NCI-H82 treated with DMSO at 0.1 percent for 48 hours (cell line): ENCODE measurements at regions not wholly inside any gene's neighbourhood (a gene's known extent, or its start where the extent isn't known, plus 50 kb on each side); places are given as distances from the start of the nearest gene placed in this dataset.

ENCODE experiments used
- DNase-seq: peaks from one replicate; lab custom pipeline; 2025; ENCODE audit not compliant: unreplicated experiment; lab: John Stamatoyannopoulos, UW

DNA sequence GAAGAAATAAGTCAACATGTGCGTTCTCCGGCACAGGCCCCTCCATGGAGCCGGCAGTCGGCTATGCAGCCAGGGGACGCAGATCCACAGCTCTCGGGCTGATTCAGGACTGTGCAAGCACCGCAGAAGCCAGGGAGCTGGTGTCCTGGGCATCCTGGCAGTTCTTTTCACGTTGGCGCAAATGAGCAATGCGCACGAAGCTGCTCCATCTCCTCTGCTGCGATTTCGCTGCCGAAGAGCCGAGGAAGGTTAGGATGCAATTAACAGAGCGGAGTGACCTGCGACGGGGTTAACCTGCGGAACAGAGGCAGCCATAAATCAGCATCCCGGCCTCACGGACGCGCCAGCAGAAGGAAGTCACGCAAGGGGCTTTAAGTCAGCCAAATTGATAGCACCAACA, 107.1 kb upstream of the POU3F3 start:
- no peak for DNase-seq

DNA sequence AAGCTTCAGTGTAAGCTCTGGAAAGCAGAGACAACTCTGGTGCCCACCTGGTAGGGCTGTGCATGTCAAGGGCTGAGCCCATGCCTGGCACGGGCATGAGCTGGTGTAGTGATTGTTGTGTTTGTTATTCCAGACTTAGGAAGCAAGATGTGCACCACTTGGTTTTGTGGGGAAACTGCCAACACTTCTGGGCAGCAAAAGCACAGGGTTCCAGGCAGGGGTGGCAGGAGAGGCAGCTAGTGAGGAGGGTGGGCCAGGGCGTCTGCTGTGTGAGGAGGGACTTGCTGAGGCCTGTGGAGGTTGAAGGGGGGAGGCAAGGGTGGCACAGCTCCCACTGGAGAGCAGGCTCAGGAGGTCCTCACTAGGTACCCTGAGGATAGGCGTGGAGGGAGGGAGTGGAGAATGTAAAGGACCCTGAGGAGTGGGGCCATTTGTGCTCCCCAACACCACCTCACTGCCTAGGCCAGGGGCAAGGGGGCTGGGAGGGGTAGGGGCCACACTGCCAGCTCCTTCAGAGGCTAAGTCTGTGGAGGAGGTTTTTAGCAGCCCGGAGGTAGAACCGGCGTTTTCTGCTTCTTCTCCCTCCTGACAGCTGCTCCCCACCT, 104.0 kb upstream of the POU3F3 start:
- no peak for DNase-seq

DNA sequence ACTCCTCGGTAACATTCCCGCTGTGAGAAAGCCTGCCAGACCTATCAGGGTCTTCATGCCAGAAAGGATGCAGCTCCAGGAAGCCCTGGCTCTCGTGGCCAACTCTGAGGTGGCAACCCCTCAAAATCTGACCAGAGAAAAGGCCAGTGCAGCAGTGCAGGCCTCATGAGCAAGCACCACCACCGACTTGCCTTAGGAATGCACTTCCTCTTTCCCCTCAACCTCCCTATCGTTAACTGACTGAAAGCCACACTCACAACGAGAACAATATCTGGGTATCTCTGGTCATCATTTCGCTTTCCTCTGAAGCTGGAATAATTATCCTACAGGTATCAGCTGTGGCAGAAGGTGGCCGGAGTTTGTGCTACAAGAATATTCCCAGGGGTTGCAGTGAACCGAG, 101.4 kb upstream of the POU3F3 start:
- DNase-seq = no peak

DNA sequence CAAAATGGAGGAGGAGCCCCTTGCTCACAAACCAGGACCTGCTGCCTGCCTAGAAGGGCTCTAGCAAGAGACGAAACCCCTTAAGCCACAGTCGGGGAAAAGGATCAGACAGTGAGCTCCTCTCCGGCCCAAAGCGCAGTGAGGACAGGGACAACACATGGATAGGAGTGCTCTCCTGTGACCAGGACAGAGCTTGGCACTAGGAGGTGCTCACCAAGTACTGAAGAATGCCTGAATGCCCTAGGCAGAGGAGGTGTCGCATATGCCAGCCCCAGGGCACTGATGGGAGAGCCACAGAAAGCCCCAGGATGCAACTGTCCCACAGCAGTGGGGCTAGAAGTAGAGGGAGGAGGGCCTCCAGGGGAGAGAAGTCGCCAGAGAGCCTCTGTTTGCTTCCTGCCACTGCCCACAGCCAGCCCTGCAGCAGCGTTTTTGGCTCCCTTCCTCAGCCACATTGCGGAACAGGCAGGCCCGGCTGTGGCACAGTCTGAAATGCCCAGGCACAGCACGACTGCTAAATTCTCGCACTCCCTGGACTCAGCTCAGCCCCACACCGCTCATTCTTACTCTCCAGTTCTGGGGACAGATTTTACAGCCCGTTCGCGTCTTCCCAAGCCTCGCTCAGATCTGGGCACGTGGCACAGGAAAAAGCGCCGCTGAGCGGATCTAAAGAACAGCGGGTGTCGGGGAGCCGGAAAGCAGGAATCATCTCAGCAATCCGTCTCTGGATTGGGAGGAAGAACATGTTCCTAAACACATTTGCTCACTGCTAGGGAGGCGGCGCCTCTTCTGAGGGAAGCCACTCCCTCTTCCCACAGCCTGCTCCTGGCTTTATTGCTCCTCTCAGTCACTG, 98.7 kb upstream of the POU3F3 start:
- DNase-seq = no peak

DNA sequence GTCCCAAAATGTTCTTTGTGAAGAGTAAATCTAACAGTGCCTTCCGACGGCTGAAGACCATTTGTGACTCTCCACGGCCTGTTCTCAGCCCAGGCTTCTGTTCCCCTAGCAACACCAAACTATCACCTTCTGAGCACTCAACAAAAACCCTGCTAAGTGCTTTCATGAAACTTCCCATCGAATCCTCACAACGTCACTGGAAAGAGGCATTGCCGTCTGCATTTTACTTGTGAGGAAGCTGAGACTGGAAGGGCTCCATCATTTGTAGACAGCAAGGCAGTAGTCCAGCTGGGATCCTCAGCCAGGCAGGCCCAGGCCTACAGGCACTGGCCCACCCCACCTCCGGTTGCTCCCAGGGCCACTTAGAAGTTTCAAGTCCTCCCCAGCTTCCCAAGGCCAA, 97.8 kb upstream of the POU3F3 start:
- no peak for DNase-seq

DNA sequence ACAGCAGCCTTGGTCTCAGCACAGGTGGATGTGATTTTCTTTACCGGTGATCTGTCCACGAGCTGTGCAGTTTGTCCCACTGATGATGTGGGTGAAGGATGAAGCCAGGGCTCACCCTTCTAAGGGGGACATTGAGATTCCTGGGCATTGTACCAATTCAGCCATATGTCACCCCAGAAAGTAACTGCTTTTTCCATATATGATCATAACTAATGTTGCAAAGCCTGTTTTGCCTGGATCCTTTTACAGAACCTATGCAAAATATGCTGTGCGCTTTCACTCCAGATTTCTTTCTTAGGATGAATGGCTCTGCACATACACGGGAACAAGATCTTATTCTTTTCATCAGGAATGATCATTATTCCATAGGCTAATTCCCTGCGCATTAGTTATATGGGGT, 96.9 kb upstream of the POU3F3 start:
- DNase-seq = no peak

DNA sequence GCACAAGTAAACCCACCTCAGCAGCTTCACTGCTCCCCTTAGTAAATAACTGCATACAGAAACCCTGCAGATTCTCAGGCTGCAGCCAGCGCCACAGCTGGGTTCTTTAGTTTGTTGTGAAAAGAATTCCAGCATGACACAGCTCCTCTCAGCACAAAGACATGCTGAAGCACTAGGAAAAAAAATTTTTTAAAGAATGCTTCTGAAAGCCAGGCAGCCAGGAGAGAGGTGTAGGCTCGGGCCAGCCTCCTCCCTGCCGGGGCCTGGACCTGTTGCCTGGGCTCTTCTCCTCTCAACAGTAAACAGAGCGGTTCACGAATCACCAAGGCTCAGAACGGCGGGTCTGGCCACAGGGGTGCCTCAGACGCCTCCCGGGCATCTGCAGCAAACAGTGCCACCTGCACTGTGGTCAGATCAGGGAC, 95.7 kb upstream of the POU3F3 start:
- DNase-seq = no peak

DNA sequence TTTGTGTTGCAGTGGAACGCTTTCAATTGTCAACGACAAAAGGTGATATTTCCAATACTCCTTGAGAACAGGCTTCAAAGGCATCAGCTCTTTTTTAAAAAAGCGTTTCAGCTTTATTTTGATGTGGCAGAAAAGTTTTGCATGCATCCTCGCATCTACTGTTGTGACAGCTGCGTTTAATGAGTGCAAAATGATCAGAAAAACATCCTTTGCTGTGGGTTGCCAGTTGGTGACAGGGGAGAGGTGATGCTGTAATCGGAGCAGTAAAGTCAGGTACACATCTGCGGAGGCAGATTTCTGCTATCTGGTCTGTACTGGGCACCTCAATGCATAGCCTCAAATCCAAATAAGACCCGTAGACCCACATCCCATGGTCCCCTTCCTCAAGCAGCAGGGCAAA, 91.9 kb upstream of the POU3F3 start:
- no peak for DNase-seq

DNA sequence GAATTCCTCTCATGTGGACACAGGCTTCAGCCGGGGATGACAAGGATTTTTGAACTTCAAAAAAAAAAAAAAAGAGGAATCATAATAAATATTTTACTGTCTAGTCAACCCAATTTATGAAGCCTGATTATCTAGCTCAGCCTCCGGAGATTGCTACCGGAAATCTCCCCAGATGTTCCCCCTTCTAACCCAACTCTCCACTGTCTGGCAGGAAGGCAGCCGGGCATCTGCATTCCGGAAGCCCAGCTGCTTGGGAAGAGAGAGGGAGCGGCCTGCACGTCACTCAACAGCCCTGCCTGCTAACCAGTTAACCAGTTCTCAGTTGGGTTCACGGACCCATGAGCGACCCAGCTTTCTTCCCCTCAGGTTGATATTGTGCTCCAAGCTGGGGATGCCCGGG, 87.2 kb upstream of the POU3F3 start:
- DNase-seq = no peak

DNA sequence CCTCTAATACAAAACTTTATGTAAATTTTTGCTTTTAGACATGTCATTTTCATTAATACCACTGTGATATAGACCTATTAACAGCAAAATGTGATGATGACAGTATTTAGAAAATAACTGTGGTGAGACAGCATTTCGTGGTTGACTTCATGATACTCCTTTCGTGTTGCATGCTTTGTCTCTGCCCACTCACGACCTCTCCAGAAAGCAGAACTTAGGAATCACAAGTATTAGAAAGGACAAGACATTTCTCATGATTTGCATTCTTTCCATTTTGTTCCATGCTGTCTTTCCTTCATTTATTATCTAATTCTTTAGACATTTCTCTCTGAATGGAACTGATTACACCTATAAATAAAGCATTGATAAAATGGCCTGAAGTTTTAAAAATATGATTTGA, 85.2 kb upstream of the POU3F3 start:
- DNase-seq = no peak

DNA sequence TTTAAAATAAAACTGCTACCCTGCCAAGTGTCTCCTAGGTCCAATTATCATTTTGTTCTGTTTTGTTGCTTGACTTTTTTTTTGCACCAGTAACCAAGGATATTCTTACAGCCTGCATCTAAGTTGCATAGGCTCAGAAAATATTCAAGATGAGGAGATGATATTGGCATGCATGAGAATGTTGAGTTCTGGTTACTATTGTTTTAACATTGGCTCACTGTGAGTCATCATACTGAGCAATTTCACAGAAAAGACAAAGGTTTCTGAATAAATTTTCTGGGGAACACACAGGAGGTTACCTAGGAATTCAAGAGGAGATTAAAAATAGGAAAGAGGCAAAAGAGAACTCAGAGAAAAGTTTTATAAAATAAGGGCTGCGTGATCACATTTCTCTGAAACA, 84.8 kb upstream of the POU3F3 start:
- DNase-seq = no peak

DNA sequence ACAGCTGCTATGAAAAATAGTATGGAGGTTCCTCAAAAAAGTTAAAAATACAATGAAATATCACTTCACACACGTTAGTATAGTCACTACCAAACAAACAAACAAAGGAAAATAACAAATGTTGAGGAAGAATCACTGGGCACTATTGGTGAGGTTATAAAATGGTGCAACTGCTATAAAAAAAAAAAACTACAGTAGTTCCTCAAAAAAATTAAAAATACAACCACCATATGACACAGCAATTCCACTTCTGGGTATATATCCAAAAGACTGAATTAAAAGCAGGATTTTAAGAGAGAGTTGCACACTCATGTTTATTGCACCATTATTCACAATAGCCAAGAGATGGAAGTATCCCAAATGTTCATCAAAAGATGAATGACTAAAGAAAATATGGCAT, 80.9 kb upstream of the POU3F3 start:
- no peak for DNase-seq

DNA sequence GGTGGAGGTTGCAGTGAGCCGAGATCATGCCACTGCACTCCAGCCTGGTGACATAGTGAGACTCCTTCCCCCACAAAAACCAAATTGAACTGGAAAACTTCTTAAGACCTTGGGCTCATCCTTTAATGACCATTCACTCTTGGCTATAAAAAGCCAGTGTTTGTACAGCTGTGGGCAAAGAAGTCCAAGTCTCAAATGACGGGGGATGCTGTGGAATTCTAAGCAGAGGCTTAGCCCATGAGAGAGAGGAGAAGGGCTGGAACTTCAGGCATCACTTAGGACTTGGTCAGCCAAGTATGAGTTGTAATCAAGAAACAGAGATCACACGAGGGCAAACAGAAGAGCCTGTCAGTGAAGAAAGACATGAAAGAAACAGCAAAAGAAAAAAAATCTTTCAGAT, 79.3 kb upstream of the POU3F3 start:
- no peak for DNase-seq

DNA sequence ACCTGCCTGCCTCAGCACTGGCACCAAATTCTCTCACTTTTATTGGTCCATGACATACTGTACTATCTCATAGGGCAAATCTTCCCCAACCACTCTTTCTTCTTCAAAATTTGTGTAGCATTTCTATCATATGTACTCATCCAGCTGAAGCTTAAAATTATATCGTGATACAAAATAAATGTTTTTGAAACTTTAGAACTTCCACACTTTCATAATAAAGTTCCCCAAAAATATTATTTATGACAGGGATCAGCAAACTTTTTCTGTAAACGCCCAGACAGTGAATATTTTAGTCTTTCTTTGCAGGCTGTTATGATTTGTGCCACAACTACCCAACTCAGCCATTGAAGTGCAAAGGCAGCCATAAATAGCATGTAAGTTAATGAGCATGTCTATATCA, 76.2 kb upstream of the POU3F3 start:
- no peak for DNase-seq

DNA sequence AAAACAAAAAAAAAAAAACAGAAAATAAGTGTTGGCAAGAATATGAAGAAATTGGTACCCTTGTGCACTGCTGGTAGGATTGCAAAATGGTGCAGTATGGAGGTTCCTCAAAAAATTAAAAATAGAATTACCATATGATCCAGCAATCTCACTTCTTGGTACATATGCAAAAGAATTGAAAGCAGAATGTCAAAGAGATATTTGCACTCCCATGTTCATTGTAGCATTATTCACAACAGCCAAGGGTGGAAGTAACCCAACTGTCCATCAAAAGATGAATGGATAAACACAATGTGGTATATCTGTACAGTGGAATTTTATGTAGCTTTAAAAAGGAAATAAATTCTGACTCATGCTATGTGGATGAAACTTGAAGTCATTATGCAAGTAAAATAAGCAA, 72.8 kb upstream of the POU3F3 start:
- no peak for DNase-seq

DNA sequence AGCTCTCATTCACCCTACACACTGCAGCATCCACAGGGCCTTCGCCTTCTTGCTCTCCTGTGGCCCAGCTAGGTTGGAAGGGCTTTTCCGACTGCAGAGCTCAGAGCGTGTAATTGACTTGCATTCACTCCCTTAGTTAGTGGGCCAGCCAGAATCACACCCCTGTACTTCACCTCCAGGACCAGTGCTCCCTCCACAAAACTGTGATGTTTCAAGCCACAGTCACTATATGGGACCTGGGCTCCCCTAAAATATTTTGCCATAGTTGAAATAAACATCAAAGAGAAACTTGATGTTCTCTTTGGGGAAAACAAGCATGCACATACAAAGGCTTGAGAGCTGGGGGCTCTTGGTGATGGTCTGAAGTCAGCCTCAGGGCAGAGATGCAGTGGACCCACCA, 69.7 kb upstream of the POU3F3 start:
- no peak for DNase-seq

DNA sequence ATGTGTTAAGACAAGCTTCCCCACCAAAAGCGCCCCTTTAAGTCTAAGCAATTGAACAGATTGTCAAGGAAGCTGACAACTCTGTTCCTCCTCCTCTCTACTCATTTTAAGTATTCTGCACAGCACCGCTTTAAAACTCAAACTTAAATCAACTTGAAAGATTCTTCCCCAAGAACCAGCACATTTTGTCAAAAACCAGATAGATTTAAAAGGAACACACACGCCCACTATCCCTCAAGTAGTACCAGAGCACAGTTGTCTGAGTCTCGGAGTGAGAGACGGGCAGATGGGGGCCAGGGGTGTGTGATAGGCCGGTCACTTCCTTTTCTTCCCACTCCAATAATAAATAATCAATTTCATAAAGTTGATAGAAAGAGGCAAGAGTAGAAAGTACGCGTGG, 67.7 kb upstream of the POU3F3 start:
- no peak for DNase-seq

DNA sequence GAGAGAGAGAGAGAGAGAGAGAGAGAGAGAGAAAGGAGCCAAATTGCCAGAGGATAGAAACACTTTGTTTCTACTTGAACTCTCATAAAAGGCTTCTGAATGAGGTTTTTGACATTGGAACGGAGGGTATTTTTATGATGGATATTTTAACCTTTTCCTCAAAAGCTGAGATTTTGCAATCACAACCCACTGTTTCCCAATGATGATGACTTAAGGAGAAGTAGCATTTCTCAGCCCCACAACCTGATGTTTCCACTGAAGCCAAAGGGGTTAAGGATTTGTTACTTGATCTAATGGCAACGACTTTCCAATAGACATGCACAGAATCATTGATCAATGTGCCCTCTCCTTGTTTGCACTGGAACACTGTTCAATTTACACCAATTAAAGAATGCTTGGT, 67.1 kb upstream of the POU3F3 start:
- no peak for DNase-seq

DNA sequence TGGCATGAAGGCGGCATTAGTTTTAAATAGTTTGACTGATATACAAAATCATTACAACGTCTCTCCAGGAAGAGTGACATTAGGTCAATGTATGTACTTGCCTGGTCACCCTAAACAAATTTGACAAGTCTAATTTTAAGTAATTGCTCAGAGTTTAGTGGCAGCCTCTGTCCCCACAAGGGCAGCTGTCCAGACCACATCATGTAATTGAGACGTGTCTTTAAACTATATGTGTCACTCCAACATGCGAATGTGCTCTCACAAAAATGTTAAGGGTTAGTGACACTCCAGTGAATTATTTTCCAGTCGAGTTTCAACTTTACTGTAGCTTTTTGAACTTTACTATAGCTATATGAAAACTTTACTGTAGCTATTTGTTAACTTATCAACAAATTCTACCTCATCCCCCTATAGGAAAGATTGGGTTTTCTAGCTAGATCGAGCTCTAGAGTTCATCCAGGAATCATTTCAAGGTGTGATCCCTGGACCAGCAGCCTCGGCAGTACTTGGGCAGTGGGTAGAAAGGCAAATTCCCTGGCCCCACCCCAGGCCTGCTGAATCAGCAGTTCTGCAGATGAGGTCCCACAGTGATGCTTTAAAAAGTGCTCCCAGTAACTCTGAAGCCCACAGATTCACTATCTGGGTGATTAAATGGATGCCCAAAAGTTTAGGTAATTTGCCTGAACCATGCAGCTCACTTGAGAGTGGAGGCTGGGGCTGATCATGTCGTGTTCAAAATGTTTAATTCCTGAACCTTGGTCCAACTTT, 66.4 kb upstream of the POU3F3 start:
- no peak for DNase-seq

DNA sequence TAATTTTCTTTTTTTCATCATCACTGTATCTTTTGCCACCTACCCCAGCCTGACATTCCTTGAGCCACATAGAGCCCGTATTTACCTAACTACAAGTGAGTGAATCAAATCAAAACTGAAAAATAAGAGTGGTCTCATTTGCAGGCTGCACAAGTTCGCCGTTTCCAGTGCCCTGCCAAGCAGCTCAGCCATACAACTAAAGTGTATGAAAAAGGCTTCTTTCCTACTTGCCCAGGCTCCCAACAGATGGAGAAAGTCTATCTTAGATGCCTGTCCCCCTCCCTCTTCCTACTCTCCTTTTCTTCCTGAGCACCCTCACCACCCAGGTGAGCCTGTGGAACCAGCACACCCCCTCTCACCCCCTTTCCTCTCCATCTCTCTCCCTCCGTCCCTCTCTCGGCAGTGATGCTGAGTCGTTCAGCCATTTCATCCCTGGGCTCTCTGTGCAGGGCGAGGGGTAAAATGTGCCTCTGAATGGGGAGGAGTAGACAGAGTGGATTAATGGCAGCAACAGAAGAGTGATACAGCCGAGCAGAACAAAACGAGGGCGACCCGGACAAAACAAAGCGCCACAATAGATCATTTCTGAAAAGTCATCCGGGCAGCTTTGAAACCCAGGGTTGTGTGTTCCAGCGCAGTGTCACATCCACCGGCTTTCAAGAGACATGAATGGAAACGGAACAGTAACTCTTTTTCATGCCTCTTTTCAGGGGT, 65.0 kb upstream of the POU3F3 start:
- DNase-seq = no peak

DNA sequence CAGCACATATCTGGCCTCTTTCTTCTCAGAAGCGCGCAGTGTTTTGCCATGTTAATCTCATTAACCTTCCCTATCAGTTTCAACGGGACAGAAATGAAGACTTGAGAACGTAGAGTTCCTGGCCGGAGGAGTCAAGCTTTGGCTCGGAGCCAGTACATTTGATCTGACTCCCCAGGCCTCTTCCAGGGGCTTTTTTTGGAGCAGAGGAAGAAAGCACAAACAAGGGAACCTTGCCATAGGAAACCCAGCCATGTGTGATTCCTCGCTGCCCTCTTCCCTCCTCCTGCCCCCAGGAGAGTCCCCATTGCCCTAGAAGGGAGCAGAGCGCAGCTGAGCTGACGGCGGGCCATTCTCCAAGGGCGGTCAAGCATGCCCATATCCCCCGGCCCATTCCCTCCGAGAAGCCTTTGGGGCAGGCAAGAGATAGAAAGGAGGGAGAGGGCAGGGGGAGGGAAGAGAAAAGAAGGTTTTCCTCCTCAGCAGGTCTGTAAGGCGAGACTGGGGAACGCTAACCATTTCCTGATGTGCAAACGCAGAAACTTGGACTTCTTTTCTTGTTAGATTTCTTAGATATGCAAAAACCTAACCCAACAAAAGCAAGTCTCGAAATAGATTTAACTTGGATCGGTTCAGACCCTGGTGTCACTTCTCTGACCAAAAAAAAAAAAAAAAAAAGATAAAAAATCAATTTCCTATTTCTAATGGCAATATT, 63.7 kb upstream of the POU3F3 start:
- DNase-seq = no peak
